HG03469 (cell line): ENCODE measurements at regions not wholly inside any gene's neighbourhood (a gene's known extent, or its start where the extent isn't known, plus 50 kb on each side); places are given as distances from the start of the nearest gene placed in this dataset.

ENCODE experiments used
- ATAC-seq: cut with Tn5 transposase; IDR thresholded peaks from one replicate; pipeline ENCODE4 v1.9.1; 2021; ENCODE audit warnings: mild to moderate bottlenecking, moderate library complexity, moderate number of reproducible peaks; ENCODE audit not compliant: unreplicated experiment

GRCh38 chr1:87804128-87804527, 475.4 kb downstream of the LMO4 start:
- no peak for ATAC-seq

- no peak for ATAC-seq
Measured at GRCh38 chr1:87805666-87806378, 477.1 kb downstream of the LMO4 start.

GRCh38 chr1:87806379-87807094, 477.9 kb downstream of the LMO4 start:
- ATAC-seq, result no peak

- no peak for ATAC-seq
Measured at GRCh38 chr1:87810166-87810565, 481.5 kb downstream of the LMO4 start.

GRCh38 chr1:87812871-87813577, 484.3 kb downstream of the LMO4 start:
- peak; percentile 86 for ATAC-seq

GRCh38 chr1:87814573-87814972, 485.9 kb downstream of the LMO4 start:
- ATAC-seq, result no peak

- ATAC-seq, result no peak
Measured at GRCh38 chr1:87816646-87817045, 488.0 kb downstream of the LMO4 start.

- no peak for ATAC-seq
Measured at GRCh38 chr1:87820668-87821334, 492.1 kb downstream of the LMO4 start.

GRCh38 chr1:87821335-87821697, 492.6 kb downstream of the LMO4 start:
- ATAC-seq, result no peak

- peak; percentile 92 for ATAC-seq
Measured at GRCh38 chr1:87826681-87827251, 498.1 kb downstream of the LMO4 start.

- ATAC-seq, result peak; percentile 35
Measured at GRCh38 chr1:87829360-87829759, 500.7 kb downstream of the LMO4 start.

GRCh38 chr1:87830432-87830978, 501.8 kb downstream of the LMO4 start:
- no peak for ATAC-seq

- ATAC-seq, result no peak
Measured at GRCh38 chr1:87833166-87833565, 504.5 kb downstream of the LMO4 start.

- no peak for ATAC-seq
Measured at GRCh38 chr1:87834151-87834550, 505.5 kb downstream of the LMO4 start.

- no peak for ATAC-seq
Measured at GRCh38 chr1:87834941-87835340, 506.3 kb downstream of the LMO4 start.

GRCh38 chr1:87840767-87841166, 512.1 kb downstream of the LMO4 start:
- ATAC-seq, result peak; percentile 67

GRCh38 chr1:87841332-87841731, 512.7 kb downstream of the LMO4 start:
- no peak for ATAC-seq

GRCh38 chr1:87842156-87842555, 513.5 kb downstream of the LMO4 start:
- ATAC-seq, result no peak

- ATAC-seq, result no peak
Measured at GRCh38 chr1:87844251-87844650, 515.6 kb downstream of the LMO4 start.

GRCh38 chr1:87851490-87851889, 522.8 kb downstream of the LMO4 start:
- ATAC-seq, result no peak
